Activated CD8-positive, alpha-beta memory T cell treated with anti-CD3 and anti-CD28 coated beads for 4 hours (primary cell): ENCODE measurements at regions not wholly inside any gene's neighbourhood (a gene's known extent, or its start where the extent isn't known, plus 50 kb on each side); places are given as distances from the start of the nearest gene placed in this dataset.
"Not testable (repeated sequence)": the region's sequence is repeated elsewhere in the genome, so short reads cannot be mapped to it uniquely, and the experiment has no call there.

Source experiments
- DNase-seq, 2 donors: peaks; one replicate each; pipeline ENCODE4 v3.0.0-alpha.2; 2020; ENCODE audit warnings: low read depth in 2 of 2

DNA sequence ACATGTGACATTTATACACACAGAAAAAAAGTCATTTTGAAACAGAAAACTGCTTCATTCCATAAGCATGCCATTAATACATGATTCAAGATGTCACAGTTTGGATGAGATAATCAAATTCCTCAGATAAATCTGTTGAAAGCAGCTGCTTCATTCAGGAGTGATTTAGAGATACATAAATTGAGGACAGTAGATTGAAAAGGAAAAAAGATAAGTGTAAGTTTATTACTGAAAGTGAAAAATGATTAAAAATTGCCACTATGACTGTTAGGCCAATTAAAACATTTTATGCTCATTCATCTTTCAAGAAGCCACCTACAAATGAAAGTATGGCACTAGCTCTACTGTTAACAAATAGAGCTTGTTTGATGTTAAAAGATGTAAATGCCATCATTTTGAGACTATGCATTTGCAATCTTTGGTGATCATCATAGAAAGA lies 136.9 kb upstream of the CDK6 start:
- no peak for DNase-seq

DNA sequence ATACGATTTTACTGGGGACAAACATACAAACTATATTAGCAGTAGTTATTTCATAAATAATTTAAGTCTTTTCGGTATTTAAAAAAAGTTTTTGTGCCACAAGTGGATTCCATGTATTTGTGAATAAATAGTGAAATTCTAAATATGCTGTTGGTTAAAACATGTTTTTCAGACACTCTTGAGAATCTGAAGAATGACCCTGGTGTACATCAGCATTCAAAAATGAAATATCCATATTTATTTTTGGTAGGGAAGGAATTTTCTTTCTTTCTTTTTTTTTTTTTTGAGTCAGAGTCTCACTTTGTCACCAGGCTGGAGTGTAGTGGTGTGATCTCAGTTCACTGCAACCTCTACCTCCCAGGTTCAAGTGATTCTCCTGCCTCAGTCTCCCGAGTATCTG lies 136.1 kb upstream of the CDK6 start:
- no peak for DNase-seq

DNA sequence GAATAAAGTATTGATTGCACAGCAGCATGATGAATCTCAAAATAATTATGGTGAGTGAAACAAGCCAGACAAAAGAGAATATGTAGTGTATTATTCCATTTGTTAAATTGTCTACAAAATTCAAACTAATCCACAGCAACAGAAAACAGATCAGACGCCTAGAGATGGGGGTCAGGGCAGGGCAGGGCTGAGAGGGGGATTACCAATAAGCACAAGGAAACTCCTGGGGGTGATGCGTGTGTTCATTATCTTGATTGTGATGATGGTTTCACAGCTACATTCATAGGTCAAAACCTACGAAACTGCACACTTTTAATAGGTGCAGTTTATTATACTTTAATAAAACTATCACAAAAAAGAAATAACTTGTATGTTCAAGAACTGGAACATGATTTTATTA lies 132.7 kb upstream of the CDK6 start:
- DNase-seq, result no peak

DNA sequence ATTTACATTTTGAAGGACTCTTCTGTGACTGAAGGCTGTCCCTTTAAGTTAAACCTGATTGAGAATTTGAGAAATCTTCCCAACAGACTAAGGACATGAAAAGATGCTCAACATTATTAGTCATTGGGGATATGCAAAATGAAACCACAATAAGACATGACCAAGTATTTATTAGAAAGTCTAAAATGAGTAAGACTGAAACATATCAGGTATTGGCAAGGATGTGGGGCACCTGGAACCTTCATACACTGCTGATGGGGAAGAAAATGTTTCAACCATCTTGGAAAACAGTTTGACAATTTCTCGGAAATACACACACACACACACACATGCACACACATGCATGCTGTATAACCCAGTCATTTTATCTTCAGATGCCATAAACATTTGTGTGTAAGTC lies 132.1 kb upstream of the CDK6 start:
- no peak for DNase-seq

DNA sequence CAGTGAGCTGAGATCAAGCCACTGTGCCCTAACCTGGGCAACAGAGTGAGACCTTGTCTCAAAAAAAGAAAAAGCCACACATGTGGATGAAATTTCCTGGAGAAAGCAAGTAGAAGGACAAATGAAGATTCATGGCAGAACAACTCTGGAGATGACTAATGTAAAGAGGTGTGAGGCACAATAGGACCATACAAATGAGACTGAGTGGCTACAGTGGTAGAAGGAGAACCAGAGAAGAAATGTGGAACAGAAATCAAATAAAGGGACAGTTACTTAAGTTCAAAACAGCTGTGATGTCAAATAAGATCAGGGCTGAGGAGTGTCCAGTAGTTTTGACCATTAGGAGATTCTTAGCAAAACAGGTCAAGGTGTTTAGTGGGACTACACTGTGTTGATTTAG lies 130.9 kb upstream of the CDK6 start:
- no peak for DNase-seq

DNA sequence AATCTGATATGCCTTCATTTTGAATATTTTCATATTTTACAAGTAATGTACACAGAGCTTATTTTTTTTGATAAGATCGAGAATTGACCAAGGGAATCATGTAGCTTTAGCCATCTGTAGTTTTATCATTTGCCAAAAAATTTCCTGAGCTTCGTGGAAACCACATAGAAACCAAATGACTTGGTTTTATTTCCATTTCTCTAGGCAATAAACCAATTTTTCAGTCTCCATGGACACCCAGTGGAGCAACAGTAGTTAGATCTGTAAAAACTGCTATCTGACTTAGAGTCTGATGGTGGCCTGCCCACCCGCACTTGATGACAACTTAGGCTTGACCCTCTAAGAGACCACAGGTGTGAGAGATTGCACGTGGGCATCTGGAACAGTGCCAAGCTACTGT lies 127.8 kb upstream of the CDK6 start:
- DNase-seq, result no peak

DNA sequence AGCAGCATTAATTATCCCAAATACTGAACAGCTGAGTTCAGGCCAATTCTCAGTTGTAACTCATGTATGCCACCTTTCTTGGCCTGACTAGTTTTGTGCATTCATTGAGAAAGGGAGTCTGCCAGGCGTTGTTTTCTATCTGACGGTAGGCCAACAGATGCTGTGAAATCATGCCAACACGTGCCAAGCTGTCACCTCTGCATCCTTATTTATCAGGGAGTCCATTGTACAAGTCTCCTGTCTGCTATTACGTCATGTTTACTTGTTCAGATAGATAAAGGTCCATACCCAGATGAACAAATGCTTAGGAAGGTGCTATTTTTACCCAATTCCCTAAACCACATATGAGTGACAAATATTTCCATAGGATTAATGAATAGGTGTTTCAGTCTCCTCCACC lies 127.2 kb upstream of the CDK6 start:
- DNase-seq, result no peak

DNA sequence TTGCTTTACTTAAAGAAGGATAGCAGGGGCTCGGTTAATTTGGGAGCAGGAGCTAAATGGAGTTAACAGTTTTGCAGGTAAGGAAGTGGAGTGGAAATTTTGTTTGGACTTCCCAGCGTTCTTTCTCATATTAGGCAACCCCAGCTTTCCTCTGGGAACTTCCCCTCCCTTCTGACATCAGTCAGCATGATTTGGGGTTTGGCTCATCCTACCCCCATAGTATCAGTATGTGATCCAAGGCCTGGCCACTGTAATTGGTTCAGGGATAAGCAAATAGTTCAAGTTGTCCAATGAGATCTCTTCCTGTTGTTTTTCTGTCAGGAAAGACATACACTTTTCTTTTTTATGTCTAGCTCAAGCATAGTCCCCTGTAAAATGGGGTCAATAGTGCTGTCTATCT lies 125.6 kb upstream of the CDK6 start:
- DNase-seq, result no peak

DNA sequence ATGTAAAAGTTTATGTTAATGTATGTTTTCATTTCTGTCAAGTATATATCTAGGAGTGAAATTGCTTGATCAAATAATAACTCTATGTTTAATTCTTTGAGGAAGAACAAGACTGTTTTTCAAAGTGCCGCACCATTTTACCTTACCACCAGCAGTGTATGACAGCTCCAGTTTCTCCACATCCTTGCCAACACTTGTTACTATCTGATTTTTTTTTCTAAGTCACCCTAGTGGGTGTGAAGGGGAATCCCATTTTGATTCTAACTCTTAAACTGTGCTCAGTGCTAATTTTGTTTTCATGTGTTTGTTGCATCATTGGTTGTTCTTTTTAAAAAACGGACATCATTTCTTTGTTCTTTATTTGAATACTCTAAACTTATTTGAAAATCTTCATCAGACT lies 120.2 kb upstream of the CDK6 start:
- no peak for DNase-seq

DNA sequence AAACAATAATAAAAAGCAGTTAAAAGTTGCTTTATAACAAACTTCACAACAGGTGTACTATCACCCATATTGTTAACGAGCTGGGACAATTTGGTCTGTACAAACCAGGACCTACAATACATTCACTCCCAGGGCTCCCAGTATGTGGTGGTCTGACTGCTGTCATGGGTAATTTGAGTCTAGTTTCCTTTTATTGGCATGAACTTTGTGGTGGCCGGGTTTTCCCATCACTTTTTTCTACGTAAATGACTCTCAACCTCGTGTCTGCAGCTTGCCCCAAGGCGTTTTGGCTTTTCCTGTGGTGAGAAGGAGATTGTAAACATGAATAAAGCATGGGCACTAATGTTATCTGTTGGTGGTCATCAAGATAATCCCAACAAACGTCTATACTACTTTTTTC lies 118.7 kb upstream of the CDK6 start:
- no peak for DNase-seq

DNA sequence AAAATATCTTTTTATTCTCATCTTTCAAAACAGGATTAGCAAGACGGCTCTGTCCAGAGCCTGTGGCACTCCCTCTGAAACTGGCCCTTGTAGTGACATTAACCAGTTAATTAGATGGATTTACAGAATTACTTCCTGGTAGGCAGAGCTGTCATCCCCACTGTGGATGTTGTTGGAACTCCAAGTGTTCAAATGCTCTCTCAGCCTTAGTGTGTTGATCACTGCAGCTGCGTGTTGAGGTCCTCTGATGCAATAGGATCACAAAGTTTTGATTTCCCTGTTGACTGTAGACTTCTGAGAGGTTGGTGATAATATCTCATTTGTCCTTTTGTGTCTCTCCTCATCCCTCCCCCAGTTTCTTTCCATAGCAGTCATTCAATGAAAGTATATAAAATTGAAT lies 117.3 kb upstream of the CDK6 start:
- DNase-seq, result no peak

DNA sequence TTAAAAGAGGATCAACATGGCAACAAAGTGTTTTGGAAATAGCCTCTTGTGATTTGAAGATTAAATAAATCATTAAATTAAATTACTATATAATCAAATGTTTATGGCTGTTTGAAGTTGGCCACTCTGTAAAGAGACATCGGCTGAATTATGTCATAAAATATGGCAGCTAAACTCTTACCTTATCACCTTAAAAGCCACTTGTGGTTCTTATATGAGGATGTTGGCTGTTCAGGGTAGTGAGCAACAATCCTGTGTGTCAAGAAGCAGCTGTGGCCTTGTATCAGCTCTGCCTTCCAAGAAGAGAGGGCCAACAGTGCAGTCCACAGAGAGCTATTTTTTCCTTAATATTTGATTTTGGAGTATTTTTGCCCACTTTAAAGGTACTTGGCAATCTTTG lies 113.4 kb upstream of the CDK6 start:
- DNase-seq, result no peak

DNA sequence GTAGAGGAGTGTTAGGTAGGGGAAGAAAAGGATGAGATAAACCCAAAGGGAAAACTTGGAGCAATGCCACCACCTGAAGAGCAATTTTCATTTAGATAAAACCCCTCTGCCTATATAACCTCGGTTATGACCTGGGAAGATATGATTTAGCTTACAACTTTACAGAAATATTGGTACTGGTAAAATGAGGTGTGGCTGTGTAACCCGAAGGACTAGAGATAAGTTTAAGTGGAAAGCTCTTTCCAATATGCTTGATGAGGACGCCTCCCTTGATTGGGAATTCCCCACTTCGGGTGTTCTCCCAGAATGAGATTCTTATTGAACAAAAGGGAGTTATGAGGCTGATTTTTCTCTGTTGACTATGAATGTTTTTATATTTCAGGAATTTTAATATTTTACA lies 109.5 kb upstream of the CDK6 start:
- no peak for DNase-seq

DNA sequence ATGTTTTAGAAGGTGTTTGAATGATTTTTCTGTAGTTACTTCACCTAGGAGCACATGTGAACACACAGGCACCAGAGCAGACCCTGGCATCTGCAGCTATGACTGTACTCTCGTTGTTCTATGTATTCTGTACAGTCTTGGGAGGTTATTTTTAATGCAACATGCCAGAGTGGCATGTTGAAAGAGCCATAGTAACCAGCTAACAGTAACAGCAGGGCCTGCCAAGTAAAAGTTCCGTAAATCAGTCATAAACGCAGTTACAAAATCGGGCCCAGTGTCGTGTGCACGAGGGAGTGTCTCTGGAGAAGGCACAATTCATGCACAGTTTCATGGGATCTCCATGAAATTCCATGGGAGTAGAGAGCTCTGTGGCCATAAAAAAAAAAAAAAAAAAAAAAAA lies 108.3 kb upstream of the CDK6 start:
- DNase-seq, result no peak

DNA sequence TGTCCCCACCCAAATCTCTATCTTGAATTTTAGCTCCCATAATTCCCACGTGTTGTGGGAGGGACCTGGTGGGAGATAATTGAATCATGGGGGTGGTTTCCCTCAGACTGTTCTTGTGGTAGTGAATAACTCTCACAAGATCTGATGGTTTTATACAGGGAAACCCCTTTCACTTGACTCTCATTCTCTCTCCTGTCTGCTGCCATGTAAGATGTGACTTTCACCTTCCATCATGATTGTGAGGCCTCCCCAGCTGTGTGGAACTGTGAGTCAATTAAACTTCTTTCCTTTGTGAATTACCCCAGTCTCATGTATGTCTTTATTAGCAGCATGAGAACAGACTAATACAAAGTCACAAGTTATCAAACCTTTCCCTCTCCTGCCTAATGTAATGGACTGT lies 106.3 kb upstream of the CDK6 start:
- not testable (repeated sequence) for DNase-seq

DNA sequence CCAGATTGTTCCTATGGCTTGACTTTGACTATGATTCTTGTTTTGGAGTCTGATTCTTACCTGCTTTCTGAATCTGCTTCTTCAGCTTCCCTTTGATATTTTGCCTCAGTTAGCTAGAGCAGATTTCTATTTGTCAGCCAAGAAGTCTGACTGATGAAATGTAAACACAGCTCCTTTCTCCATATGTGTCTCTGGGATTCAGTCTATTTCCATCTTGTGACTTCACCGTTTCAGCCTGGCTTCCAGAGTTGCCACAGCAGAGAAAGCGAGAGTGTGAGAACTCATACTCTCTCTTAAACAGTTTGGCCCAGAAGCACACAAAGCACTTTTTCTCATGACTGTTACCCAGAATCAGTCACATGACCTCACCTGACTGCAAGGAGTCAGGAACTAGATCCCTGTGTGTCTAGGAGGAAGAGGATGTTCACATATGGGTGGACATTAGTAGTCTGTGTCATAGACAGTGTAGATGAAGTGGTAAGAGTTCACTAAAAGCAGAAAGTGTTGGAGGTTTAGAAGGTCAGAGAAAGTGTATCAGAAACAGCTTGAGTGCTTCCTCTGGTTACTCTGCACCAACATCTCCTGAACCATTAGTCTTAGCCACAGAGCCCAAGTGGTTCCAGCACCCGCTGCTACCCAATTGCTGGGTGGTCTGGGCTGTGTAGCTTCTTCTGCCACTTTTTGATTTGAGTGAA lies 103.4 kb upstream of the CDK6 start:
- DNase-seq, result no peak

DNA sequence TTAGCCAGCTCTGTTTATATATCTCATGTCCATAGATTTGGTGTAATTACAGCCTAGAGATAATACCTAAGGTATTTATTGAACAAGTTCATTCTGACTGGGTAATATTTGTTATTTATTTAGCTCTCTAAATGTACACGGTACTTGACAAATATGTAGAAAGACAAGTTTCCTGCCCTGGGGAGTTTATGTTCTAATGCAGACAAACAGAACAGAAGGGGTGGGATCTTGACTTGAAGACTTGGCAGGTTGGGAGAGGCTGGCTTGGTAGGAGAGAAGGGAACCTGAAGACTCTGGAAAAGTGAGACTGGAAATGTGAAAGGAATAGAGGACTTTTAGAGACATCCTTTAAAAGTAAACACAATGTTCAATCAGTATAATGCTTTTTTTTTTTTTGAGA lies 97.7 kb upstream of the CDK6 start:
- no peak for DNase-seq

DNA sequence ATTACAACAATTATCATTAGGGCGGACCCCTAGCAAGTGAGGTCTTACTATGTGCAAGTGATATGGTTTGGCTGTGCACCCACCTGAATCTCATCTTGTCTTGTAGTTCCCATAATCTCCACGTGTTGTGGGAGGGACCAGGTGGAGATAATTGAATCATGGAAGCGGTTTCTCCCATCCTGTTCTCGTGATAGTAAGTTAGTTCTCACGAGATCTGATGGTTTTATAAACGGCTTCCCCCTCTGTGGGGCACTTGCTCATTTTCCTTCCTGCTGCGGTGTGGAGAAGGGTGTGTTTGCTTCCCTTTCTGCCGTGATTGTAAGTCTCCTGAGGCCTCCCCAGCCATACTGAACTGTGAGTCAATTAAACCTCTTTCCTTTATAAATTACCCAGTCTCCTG lies 96.1 kb upstream of the CDK6 start:
- no peak for DNase-seq

DNA sequence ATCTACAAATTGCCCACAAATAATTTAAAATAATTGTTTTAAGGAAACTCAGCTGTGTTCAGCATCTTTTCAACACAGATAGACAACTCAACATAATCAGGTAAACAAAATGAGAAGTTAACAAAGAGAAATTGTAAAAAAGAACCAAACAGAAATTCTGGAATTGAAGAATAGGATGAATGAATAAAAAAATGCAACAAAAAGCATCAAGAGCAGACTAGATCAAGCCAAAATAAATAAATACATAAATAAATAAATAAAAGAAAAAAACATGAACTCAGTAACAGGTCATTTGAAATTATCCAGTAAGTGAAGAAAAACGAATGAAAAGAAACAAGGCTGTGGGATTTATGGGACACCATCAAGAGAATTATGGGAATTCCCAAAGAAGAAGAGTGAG lies 94.0 kb upstream of the CDK6 start:
- no peak for DNase-seq

DNA sequence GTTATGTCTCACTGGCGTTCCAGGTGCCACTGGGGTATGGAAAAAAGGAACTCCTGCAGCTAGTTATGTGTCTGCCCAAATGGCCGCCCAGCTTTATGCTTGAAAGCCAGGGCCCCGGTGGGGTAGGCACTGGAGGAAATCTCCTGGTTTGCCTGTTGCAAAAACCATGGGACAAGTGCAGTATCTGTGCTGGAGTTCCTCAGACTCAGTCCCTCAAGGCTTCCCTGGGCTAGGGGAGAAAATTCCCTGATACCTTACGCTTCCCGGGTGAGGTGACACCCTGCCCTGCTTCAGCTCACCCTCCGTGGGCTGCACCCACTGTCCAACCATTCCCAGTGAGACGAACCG lies 90.3 kb upstream of the CDK6 start:
- no peak for DNase-seq

DNA sequence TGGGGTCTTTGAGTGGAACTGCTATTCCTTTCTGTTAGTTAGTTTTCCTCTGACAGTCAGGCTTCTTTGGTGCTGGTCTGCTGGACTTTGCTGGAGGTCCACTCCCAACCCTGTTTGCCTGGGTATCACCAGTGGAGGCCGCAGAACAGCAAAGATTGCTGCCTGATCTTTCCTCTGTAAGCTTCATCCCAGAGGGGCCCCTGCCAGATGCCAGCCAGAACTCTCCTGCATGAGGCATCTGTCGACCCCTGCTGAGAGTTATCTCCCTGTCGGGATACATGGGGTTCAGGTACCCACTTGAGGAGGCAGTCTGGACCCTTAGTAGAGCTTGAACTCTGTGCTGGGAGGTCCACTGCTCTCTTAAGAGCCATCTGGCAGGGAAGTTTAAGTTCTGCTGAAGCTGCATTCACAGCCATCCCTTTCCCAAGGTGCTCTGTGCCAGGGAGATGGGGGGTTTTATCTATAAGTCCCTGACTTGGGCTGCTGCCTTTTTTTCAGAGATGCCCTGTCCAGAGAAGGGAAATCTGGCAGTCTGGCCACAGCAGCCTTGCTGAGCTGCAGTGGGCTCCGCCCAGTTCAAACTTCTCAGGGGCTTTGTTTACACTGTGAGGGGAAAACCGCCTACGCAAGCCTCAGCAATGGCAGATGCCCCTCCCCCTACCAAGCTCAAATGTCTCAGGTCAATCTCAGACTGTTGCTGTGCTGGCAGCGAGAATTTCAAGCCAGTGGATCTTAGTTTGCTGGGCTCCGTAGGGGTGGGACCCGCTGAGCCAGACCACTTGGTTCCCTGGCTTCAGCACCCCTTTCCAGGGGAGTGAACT lies 89.7 kb upstream of the CDK6 start:
- no peak for DNase-seq

DNA sequence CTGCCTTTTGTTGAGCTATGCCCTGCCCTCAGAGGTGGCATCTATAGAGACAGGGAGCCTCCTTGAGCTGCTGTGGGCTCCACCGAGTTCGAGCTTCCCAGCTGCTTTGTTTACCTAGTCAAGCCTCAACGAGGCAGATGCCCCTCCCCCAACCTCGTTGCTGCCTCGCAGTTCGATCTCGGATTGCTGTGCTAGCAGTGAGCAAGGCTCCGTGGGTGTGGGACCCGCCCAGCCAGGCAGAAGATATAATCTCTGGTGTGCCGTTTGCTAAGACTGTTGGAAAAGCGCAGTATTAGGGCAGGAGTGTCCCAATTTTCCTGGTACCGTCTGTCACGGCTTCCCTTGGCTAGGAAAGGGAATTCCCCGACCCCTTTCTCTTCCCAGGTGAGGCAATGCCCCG lies 88.4 kb upstream of the CDK6 start:
- no peak for DNase-seq

DNA sequence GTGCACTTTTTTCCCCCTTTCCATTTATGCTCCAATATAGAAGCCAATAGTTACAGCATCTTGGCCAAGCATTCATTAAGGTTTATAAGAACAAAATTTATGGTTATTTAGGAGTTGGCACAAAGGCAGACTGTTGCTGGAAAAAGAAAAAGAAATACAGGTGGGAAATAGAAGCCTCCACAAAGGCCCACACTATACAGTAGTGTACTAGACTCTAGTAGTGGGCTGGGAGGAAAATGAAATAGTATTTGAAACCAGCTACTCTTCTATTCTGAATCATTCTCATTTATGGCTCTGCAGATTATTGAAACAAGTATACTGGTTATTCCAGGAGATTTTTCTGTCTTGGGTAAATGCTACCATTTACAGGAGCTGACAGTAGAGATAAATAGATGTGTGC lies 80.9 kb upstream of the CDK6 start:
- no peak for DNase-seq

DNA sequence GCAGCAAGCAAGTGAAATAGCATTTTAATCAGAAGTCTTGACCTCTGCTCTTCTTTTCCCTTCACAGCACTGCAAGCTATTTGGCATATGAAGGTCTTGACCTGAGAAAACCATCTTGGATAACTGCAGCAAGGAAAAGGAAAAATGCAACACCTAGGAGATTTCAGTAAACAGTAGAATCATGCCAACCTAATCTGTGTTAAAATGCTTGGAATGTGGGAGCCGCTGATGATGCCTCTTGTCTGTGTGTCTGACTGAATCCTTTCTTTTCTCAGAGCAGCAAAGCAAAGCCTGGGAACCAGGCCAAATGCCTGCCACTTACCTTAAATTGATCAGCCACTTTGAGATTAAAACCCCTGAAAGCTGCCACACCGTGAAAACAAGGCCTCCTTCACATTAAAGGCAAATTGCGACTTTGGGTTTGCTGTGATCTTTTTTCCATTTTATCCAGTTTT lies 80.4 kb upstream of the CDK6 start:
- no peak for DNase-seq
